ENCODE measurements at regions not wholly inside any gene's neighbourhood (a gene's known extent, or its start where the extent isn't known, plus 50 kb on each side); places are given as distances from the start of the nearest gene placed in this dataset.

- no peak for DNase-seq (ENCODE audit: low read depth in 3 of 3)
Observed at GRCh38 chr3:72344236-72344635, 504.0 kb downstream of the SHQ1 start.

- DNase-seq (ENCODE audit: low read depth in 3 of 3) = peak in 1 of 3 donors; percentile 16
Observed at GRCh38 chr3:72343078-72343477, 505.2 kb downstream of the SHQ1 start.

GRCh38 chr3:72342450-72342849, 505.8 kb downstream of the SHQ1 start:
- DNase-seq (ENCODE audit: low read depth in 3 of 3) = no peak

- no peak for DNase-seq (ENCODE audit: low read depth in 3 of 3)
Observed at GRCh38 chr3:72341920-72342319, 506.3 kb downstream of the SHQ1 start.

- no peak for DNase-seq (ENCODE audit: low read depth in 3 of 3)
Observed at GRCh38 chr3:72341380-72341770, 506.9 kb downstream of the SHQ1 start.

- DNase-seq (ENCODE audit: low read depth in 3 of 3) = no peak
Observed at GRCh38 chr3:72340476-72341379, 507.5 kb downstream of the SHQ1 start.

GRCh38 chr3:72340056-72340455, 508.2 kb downstream of the SHQ1 start:
- no peak for DNase-seq (ENCODE audit: low read depth in 3 of 3)

GRCh38 chr3:72339670-72340030, 508.6 kb downstream of the SHQ1 start:
- no peak for DNase-seq (ENCODE audit: low read depth in 3 of 3)

GRCh38 chr3:72338942-72339669, 509.1 kb downstream of the SHQ1 start:
- DNase-seq (ENCODE audit: low read depth in 3 of 3) = peak; percentile 61 to 82 (median 73)

- peak; percentile 41 to 73 (median 47) for DNase-seq (ENCODE audit: low read depth in 3 of 3)
Observed at GRCh38 chr3:72338082-72338941, 509.9 kb downstream of the SHQ1 start.

GRCh38 chr3:72337480-72337855, 510.8 kb downstream of the SHQ1 start:
- no peak for DNase-seq (ENCODE audit: low read depth in 3 of 3)

- DNase-seq (ENCODE audit: low read depth in 3 of 3) = no peak
Observed at GRCh38 chr3:72336821-72337479, 511.3 kb downstream of the SHQ1 start.

GRCh38 chr3:72336114-72336651, 512.1 kb downstream of the SHQ1 start:
- DNase-seq (ENCODE audit: low read depth in 3 of 3) = no peak

- no peak for DNase-seq (ENCODE audit: low read depth in 3 of 3)
Observed at GRCh38 chr3:72335458-72336095, 512.7 kb downstream of the SHQ1 start.

GRCh38 chr3:72334681-72335457, 513.4 kb downstream of the SHQ1 start:
- DNase-seq (ENCODE audit: low read depth in 3 of 3) = no peak

GRCh38 chr3:72332689-72333088, 515.6 kb downstream of the SHQ1 start:
- DNase-seq (ENCODE audit: low read depth in 3 of 3) = no peak

- no peak for DNase-seq (ENCODE audit: low read depth in 3 of 3)
Observed at GRCh38 chr3:72332036-72332435, 516.2 kb downstream of the SHQ1 start.

GRCh38 chr3:72331076-72331475, 517.2 kb downstream of the SHQ1 start:
- no peak for DNase-seq (ENCODE audit: low read depth in 3 of 3)

- DNase-seq (ENCODE audit: low read depth in 3 of 3) = no peak
Observed at GRCh38 chr3:72329354-72329753, 518.9 kb downstream of the SHQ1 start.

- DNase-seq (ENCODE audit: low read depth in 3 of 3) = no peak
Observed at GRCh38 chr3:72328755-72329277, 519.4 kb downstream of the SHQ1 start.
